Left ventricle myocardium inferior (tissue), 1 donor: ENCODE measurements at regions not wholly inside any gene's neighbourhood (a gene's known extent, or its start where the extent isn't known, plus 50 kb on each side); places are given as distances from the start of the nearest gene placed in this dataset.

Source experiments
- DNase-seq: peaks from one replicate; pipeline ENCODE4 v3.0.0-alpha.2; 2020
- H3K27ac ChIP-seq: fragments of 200-600 bp; replicated peaks from 2 replicates; pipeline ENCODE4 v1.8.0; 2021
- H3K27me3 ChIP-seq: fragments of 200-600 bp; 2 replicates; pipeline ENCODE4 v1.8.0; 2021; ENCODE audit warnings: low read depth
- H3K36me3 ChIP-seq: fragments of 200-600 bp; 2 replicates; pipeline ENCODE4 v1.8.0; 2021
- H3K4me1 ChIP-seq: fragments of 200-600 bp; 2 replicates; pipeline ENCODE4 v1.8.0; 2021
- H3K4me3 ChIP-seq: fragments of 200-600 bp; 2 replicates; pipeline ENCODE4 v1.8.0; 2021; ENCODE audit warnings: mild to moderate bottlenecking, moderate library complexity
- H3K9me3 ChIP-seq: fragments of 200-600 bp; replicated peaks from 2 replicates; pipeline ENCODE4 v1.8.0; 2021
- CTCF ChIP-seq: fragments of 200-600 bp; IDR thresholded peaks from 2 replicates; pipeline ENCODE4 v1.8.0; 2021; ENCODE audit warnings: antibody characterized with exemption, mild to moderate bottlenecking, borderline replicate concordance
- intact Hi-C: fragments of 100-400 bp; cut with micrococcal nuclease; formaldehyde crosslinking; loops from one replicate; pipeline ENCODE4 v1.11.0; 2022
- donor health status: DM: no; HTN: yes; CAD: no; lungs with severe emphysema.

- H3K27ac ChIP-seq: no peak overlapping the region
- no peaks in the 10 kb centered on the region for H3K27me3 ChIP-seq
- intact Hi-C loops: no loop called here
- no peak for DNase-seq
- no peak for TF ChIP-seq CTCF
- H3K9me3 ChIP-seq: peaks cover 3% of the 10 kb centered on the region
- H3K36me3 ChIP-seq: no peaks in the 10 kb centered on the region
- H3K4me1 ChIP-seq: no peaks in the 10 kb centered on the region
- H3K4me3 ChIP-seq: no peak overlapping the region
Measured at GRCh38 chr6:61217714-61218113, 1068.3 kb downstream of the KHDRBS2 start.

- Histone ChIP-seq H3K27me3 (no peaks in the 10 kb centered on the region), H3K4me3 (no peak overlapping the region), H3K4me1 (no peaks in the 10 kb centered on the region), H3K27ac (no peak overlapping the region), H3K9me3 (peaks cover 50% of the 10 kb centered on the region), H3K36me3 (no peaks in the 10 kb centered on the region)
- intact Hi-C loops: no loop called here
- no peak for TF ChIP-seq CTCF
- no peak for DNase-seq
Measured at GRCh38 chr6:61210549-61210948, 1075.5 kb downstream of the KHDRBS2 start.

- Histone ChIP-seq H3K9me3 (peaks cover 79% of the 10 kb centered on the region), H3K4me1 (no peaks in the 10 kb centered on the region), H3K27ac (no peak overlapping the region), H3K27me3 (no peaks in the 10 kb centered on the region), H3K4me3 (no peak overlapping the region), H3K36me3 (no peaks in the 10 kb centered on the region)
- no peak for DNase-seq
- intact Hi-C loops: no loop called here
- no peak for TF ChIP-seq CTCF
Measured at GRCh38 chr6:61203966-61204496, 1082.0 kb downstream of the KHDRBS2 start.

GRCh38 chr6:61200444-61200843, 1085.6 kb downstream of the KHDRBS2 start:
- DNase-seq: no peak
- Histone ChIP-seq H3K4me1 (no peaks in the 10 kb centered on the region), H3K27ac (no peak overlapping the region), H3K36me3 (no peaks in the 10 kb centered on the region), H3K27me3 (no peaks in the 10 kb centered on the region), H3K9me3 (peaks cover 61% of the 10 kb centered on the region), H3K4me3 (no peak overlapping the region)
- TF ChIP-seq CTCF: no peak
- intact Hi-C loops: no loop called here

GRCh38 chr6:61193771-61194170, 1092.3 kb downstream of the KHDRBS2 start:
- Histone ChIP-seq H3K27ac (no peak overlapping the region), H3K27me3 (no peaks in the 10 kb centered on the region), H3K4me1 (no peaks in the 10 kb centered on the region), H3K36me3 (no peaks in the 10 kb centered on the region), H3K9me3 (peaks cover 31% of the 10 kb centered on the region), H3K4me3 (no peak overlapping the region)
- intact Hi-C loops: no loop called here
- no peak for TF ChIP-seq CTCF
- DNase-seq: no peak

- Histone ChIP-seq H3K9me3 (peaks cover 34% of the 10 kb centered on the region), H3K27me3 (no peaks in the 10 kb centered on the region), H3K36me3 (no peaks in the 10 kb centered on the region), H3K27ac (no peak overlapping the region), H3K4me3 (no peak overlapping the region), H3K4me1 (no peaks in the 10 kb centered on the region)
- DNase-seq: no peak
- no peak for TF ChIP-seq CTCF
- intact Hi-C loops: no loop called here
Measured at GRCh38 chr6:61192610-61193009, 1093.4 kb downstream of the KHDRBS2 start.
